ENCODE measurements at regions not wholly inside any gene's neighbourhood (a gene's known extent, or its start where the extent isn't known, plus 50 kb on each side); places are given as distances from the start of the nearest gene placed in this dataset.

GRCh38 chr6:159099276-159099675 is 54.5 kb upstream of the TAGAP start:
- DNase-seq: no peak
- H3K27ac ChIP-seq: no peak overlapping the region
- in situ Hi-C loops (cut with HindIII; ENCODE audit: low pct_ligation_motif_present, low sequenced_read_pairs): no loop called here
- TF ChIP-seq CTCF (IDR thresholded peaks at IDR 0.05; ENCODE audit: low read depth, low read length, missing control alignments): no peak
- H3K4me3 ChIP-seq (ENCODE audit: low read depth, low read length): no peak overlapping the region
- no peaks in the 10 kb centered on the region for H3K36me3 ChIP-seq (replicated peaks)
- H3K27me3 ChIP-seq (replicated peaks): no peaks in the 10 kb centered on the region

GRCh38 chr6:159098636-159099106 is 53.9 kb upstream of the TAGAP start:
- H3K27ac ChIP-seq: no peak overlapping the region
- in situ Hi-C loops (cut with HindIII; ENCODE audit: low pct_ligation_motif_present, low sequenced_read_pairs): no loop called here
- no peak overlapping the region for H3K4me3 ChIP-seq (ENCODE audit: low read depth, low read length)
- H3K36me3 ChIP-seq (replicated peaks): no peaks in the 10 kb centered on the region
- DNase-seq: no peak
- TF ChIP-seq CTCF (IDR thresholded peaks at IDR 0.05; ENCODE audit: low read depth, low read length, missing control alignments): no peak
- H3K27me3 ChIP-seq (replicated peaks): no peaks in the 10 kb centered on the region

GRCh38 chr6:159097256-159097655 is 52.5 kb upstream of the TAGAP start:
- no peak for DNase-seq
- H3K27ac ChIP-seq: no peak overlapping the region
- H3K36me3 ChIP-seq (replicated peaks): no peaks in the 10 kb centered on the region
- in situ Hi-C loops (cut with HindIII; ENCODE audit: low pct_ligation_motif_present, low sequenced_read_pairs): no loop called here
- no peak for TF ChIP-seq CTCF (IDR thresholded peaks at IDR 0.05; ENCODE audit: low read depth, low read length, missing control alignments)
- no peaks in the 10 kb centered on the region for H3K27me3 ChIP-seq (replicated peaks)
- H3K4me3 ChIP-seq (ENCODE audit: low read depth, low read length): no peak overlapping the region

GRCh38 chr6:159095616-159096015 is 50.8 kb upstream of the TAGAP start:
- in situ Hi-C loops (cut with HindIII; ENCODE audit: low pct_ligation_motif_present, low sequenced_read_pairs): no loop called here
- Histone ChIP-seq H3K4me3 (ENCODE audit: low read depth, low read length) (no peak overlapping the region), H3K27ac (no peak overlapping the region), H3K27me3 (replicated peaks) (no peaks in the 10 kb centered on the region), H3K36me3 (replicated peaks) (no peaks in the 10 kb centered on the region)
- TF ChIP-seq CTCF (IDR thresholded peaks at IDR 0.05; ENCODE audit: low read depth, low read length, missing control alignments): no peak
- no peak for DNase-seq

- H3K4me3 ChIP-seq (ENCODE audit: low read depth, low read length): no peak overlapping the region
- no peaks in the 10 kb centered on the region for H3K36me3 ChIP-seq (replicated peaks)
- no peak overlapping the region for H3K27ac ChIP-seq
- no peak for DNase-seq
- no peaks in the 10 kb centered on the region for H3K27me3 ChIP-seq (replicated peaks)
- in situ Hi-C loops (cut with HindIII; ENCODE audit: low pct_ligation_motif_present, low sequenced_read_pairs): no loop called here
- TF ChIP-seq CTCF (IDR thresholded peaks at IDR 0.05; ENCODE audit: low read depth, low read length, missing control alignments): no peak
Measured at GRCh38 chr6:159094444-159095252, 49.9 kb upstream of the TAGAP start.
